LNCaP clone FGC (cell line): ENCODE measurements at regions not wholly inside any gene's neighbourhood (a gene's known extent, or its start where the extent isn't known, plus 50 kb on each side); places are given as distances from the start of the nearest gene placed in this dataset.

Source experiments
- DNase-seq: peaks from one replicate; pipeline ENCODE4 v3.0.0-alpha.2; 2011; ENCODE audit warnings: low read depth
- H3K4me3 ChIP-seq: 2 replicates; pipeline ENCODE4 v1.5.1; 2011; ENCODE audit warnings: mild to moderate bottlenecking, low read depth, low read length, control low read depth
- CTCF ChIP-seq: IDR thresholded peaks from 2 replicates; pipeline ENCODE4 v1.5.1; 2012; ENCODE audit warnings: mild to moderate bottlenecking; ENCODE audit not compliant: control insufficient read depth, insufficient read depth; ENCODE audit errors: extremely low read depth

- no peak for TF ChIP-seq CTCF
- H3K4me3 ChIP-seq = no peak overlapping the region
Observed at GRCh38 chr10:128632694-128633093, 506.5 kb upstream of the MKI67 start.

GRCh38 chr10:128633864-128634540 lies 507.8 kb upstream of the MKI67 start:
- H3K4me3 ChIP-seq = no peak overlapping the region
- TF ChIP-seq CTCF = peak; percentile 78
- DNase-seq = no peak

More at GRCh38 chr10:128632694-128633093, 506.5 kb upstream of the MKI67 start:
- DNase-seq = no peak

GRCh38 chr10:128642023-128642422 lies 515.8 kb upstream of the MKI67 start:
- DNase-seq = no peak
- no peak overlapping the region for H3K4me3 ChIP-seq
- TF ChIP-seq CTCF = no peak

- DNase-seq = no peak
- TF ChIP-seq CTCF = no peak
- no peak overlapping the region for H3K4me3 ChIP-seq
Observed at GRCh38 chr10:128642502-128642901, 516.3 kb upstream of the MKI67 start.

GRCh38 chr10:128643658-128644057 lies 517.4 kb upstream of the MKI67 start:
- TF ChIP-seq CTCF = no peak
- DNase-seq = no peak

GRCh38 chr10:128645486-128645885 lies 519.3 kb upstream of the MKI67 start:
- DNase-seq = no peak
- no peak for TF ChIP-seq CTCF
- H3K4me3 ChIP-seq = no peak overlapping the region

More at GRCh38 chr10:128643658-128644057, 517.4 kb upstream of the MKI67 start:
- H3K4me3 ChIP-seq = no peak overlapping the region

GRCh38 chr10:128646956-128647355 lies 520.7 kb upstream of the MKI67 start:
- H3K4me3 ChIP-seq = no peak overlapping the region
- no peak for TF ChIP-seq CTCF

More at GRCh38 chr10:128646956-128647355, 520.7 kb upstream of the MKI67 start:
- no peak for DNase-seq
